Neural cell (in vitro differentiated cells): ENCODE measurements at regions not wholly inside any gene's neighbourhood (a gene's known extent, or its start where the extent isn't known, plus 50 kb on each side); places are given as distances from the start of the nearest gene placed in this dataset.

Source experiments
- EP300 ChIP-seq: fragments of 450-650 bp; conservative IDR thresholded peaks from 2 replicates; pipeline ENCODE4 v1.6.1; 2014; ENCODE audit warnings: antibody characterized with exemption, mild to moderate bottlenecking, moderate library complexity; ENCODE audit not compliant: poor library complexity, severe bottlenecking
- EZH2 ChIP-seq: fragments of 200-600, 300-800 bp; shearing (Covaris generic), sonication (generic); IDR thresholded peaks from 2 replicates; pipeline ENCODE4 v1.6.1; 2014; ENCODE audit warnings: antibody characterized with exemption, low read length, borderline replicate concordance, mild to moderate bottlenecking; ENCODE audit not compliant: insufficient read depth, poor library complexity, severe bottlenecking
- MXI1 ChIP-seq: fragments of 450-650 bp; conservative IDR thresholded peaks from 2 replicates; pipeline ENCODE4 v1.6.1; 2014; ENCODE audit warnings: antibody characterized with exemption, mild to moderate bottlenecking; ENCODE audit not compliant: poor library complexity, severe bottlenecking
- RAD21 ChIP-seq: fragments of 450-650 bp; conservative IDR thresholded peaks from 2 replicates; pipeline ENCODE4 v1.6.1; 2014; ENCODE audit warnings: antibody characterized with exemption, mild to moderate bottlenecking, moderate library complexity
- TAF1 ChIP-seq: IDR thresholded peaks from 2 replicates; pipeline ENCODE4 v1.6.1; 2012; ENCODE audit warnings: low read depth
- TF ChIP-seq, protein P1 (sequence below): fragments of 450-650 bp; IDR thresholded peaks from 2 replicates; pipeline ENCODE4 v1.5.1; 2014; ENCODE audit warnings: antibody characterized with exemption, mild to moderate bottlenecking, moderate library complexity; ENCODE audit not compliant: poor library complexity, severe bottlenecking

GRCh38 chr2:216920143-216920876, 60.4 kb upstream of the TNP1 start:
- TF ChIP-seq MXI1 (no peak), RAD21 (no peak), TAF1 (no peak), EZH2 (no peak), EP300 (no peak)
- TF ChIP-seq, protein P1, sequence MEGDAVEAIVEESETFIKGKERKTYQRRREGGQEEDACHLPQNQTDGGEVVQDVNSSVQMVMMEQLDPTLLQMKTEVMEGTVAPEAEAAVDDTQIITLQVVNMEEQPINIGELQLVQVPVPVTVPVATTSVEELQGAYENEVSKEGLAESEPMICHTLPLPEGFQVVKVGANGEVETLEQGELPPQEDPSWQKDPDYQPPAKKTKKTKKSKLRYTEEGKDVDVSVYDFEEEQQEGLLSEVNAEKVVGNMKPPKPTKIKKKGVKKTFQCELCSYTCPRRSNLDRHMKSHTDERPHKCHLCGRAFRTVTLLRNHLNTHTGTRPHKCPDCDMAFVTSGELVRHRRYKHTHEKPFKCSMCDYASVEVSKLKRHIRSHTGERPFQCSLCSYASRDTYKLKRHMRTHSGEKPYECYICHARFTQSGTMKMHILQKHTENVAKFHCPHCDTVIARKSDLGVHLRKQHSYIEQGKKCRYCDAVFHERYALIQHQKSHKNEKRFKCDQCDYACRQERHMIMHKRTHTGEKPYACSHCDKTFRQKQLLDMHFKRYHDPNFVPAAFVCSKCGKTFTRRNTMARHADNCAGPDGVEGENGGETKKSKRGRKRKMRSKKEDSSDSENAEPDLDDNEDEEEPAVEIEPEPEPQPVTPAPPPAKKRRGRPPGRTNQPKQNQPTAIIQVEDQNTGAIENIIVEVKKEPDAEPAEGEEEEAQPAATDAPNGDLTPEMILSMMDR: no peak
